Suprapubic skin (tissue), 4 donors: ENCODE measurements at regions not wholly inside any gene's neighbourhood (a gene's known extent, or its start where the extent isn't known, plus 50 kb on each side); places are given as distances from the start of the nearest gene placed in this dataset.

Experiments
- POLR2A ChIP-seq, 2 donors: fragments of 450-650 bp; IDR thresholded peaks; one replicate each; pipeline ENCODE4 v1.6.1; 2017; ENCODE audit warnings: antibody characterized with exemption in 2 of 2, mild to moderate bottlenecking in 2 of 2, moderate library complexity in 2 of 2
- POLR2AphosphoS5 ChIP-seq, 3 donors: sonication (generic); formaldehyde crosslinking; IDR thresholded peaks; one replicate each; pipeline ENCODE4 v1.6.1; 2017; ENCODE audit warnings: antibody characterized with exemption in 3 of 3
- TF ChIP-seq, protein P1 (sequence below), 2 donors: fragments of 200-600 bp in 1 of 2; fragments of 450-650 bp in 1 of 2; sonication (generic) in 1 of 2; IDR thresholded peaks; one replicate each; pipeline ENCODE4 v1.5.1; 2016 to 2019; ENCODE audit warnings: antibody characterized with exemption in 2 of 2, mild to moderate bottlenecking in 1 of 2, moderate library complexity in 1 of 2

DNA sequence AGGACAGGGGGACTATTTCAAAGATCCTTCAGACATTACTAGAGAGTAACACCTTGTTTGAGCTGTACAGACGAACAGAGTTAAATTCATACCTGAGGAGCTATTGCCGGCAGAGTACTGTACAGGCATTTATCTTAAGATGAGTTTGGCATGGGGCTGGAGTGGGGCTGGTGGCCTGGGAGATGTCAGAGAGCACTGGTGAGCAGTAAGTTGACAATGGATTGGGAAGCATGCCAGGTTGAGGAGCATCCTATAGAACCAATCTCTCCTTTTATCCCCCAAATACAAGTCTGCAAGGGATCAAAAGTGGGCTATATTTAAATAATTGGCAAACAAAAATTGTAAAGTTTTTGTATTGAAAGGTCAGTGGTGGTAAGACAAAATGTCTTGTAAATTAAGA, 58.6 kb downstream of the ADCYAP1 start:
- TF ChIP-seq, protein P1, sequence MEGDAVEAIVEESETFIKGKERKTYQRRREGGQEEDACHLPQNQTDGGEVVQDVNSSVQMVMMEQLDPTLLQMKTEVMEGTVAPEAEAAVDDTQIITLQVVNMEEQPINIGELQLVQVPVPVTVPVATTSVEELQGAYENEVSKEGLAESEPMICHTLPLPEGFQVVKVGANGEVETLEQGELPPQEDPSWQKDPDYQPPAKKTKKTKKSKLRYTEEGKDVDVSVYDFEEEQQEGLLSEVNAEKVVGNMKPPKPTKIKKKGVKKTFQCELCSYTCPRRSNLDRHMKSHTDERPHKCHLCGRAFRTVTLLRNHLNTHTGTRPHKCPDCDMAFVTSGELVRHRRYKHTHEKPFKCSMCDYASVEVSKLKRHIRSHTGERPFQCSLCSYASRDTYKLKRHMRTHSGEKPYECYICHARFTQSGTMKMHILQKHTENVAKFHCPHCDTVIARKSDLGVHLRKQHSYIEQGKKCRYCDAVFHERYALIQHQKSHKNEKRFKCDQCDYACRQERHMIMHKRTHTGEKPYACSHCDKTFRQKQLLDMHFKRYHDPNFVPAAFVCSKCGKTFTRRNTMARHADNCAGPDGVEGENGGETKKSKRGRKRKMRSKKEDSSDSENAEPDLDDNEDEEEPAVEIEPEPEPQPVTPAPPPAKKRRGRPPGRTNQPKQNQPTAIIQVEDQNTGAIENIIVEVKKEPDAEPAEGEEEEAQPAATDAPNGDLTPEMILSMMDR (IDR thresholded peaks at IDR 0.05), result no peak
- TF ChIP-seq POLR2A (IDR thresholded peaks at IDR 0.05) (no peak), POLR2AphosphoS5 (IDR thresholded peaks at IDR 0.05) (no peak)
